ENCODE measurements at regions not wholly inside any gene's neighbourhood (a gene's known extent, or its start where the extent isn't known, plus 50 kb on each side); places are given as distances from the start of the nearest gene placed in this dataset.

DNA sequence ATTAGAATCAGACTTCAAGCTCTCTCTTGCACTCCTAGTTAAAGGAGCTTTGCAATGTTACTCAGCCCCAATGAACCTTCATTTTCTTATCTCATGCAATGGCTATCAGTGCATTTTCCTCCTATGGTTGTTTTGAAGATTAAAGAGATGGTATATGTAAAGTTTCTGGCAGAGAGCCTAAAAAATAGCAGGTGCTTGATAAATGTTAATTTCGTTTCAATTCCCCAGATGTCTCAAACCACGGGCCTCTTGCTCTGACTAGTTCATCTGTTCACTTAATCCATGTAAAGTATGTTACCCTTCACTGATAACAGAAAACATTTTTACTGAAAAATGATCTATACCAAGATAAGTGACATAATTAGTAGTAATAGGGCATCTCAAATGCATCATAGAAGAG lies 735.4 kb upstream of the USP15 start:
- DNase-seq (ENCODE audit: low spot score in 2 of 2, unreplicated experiment in 2 of 2), result no peak
- H3K36me3 Mint-ChIP-seq, result no peaks in the 10 kb centered on the region
- H3K27me3 Mint-ChIP-seq (ENCODE audit: low read depth), result peaks cover 34% of the 10 kb centered on the region

DNA sequence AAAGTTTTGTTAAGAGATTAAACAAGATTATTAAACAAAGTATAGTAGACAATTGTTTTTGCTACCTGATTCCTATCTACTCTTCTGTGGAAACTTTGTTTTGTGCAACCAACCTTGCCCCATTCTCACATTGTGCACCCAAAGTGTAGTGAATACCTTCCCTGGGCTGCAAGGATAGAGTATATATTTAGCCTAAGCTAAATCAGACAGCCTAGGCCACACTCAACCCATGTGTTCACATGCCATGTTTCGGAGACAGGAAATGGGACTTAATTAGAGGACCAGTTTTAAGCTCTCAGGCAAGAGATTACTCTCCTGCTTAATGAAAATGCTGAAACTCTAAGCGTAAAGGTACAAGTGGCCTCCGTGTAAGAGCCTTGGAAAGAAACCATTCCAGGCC lies 734.9 kb upstream of the USP15 start:
- Mint-ChIP-seq H3K4me1 (peaks cover 22% of the 10 kb centered on the region), H3K36me3 (no peaks in the 10 kb centered on the region), H3K27me3 (ENCODE audit: low read depth) (peaks cover 37% of the 10 kb centered on the region), H3K27ac (no peak overlapping the region), H3K4me3 (no peak overlapping the region), H3K9me3 (peaks cover 5% of the 10 kb centered on the region)
- TF ChIP-seq, protein P1, sequence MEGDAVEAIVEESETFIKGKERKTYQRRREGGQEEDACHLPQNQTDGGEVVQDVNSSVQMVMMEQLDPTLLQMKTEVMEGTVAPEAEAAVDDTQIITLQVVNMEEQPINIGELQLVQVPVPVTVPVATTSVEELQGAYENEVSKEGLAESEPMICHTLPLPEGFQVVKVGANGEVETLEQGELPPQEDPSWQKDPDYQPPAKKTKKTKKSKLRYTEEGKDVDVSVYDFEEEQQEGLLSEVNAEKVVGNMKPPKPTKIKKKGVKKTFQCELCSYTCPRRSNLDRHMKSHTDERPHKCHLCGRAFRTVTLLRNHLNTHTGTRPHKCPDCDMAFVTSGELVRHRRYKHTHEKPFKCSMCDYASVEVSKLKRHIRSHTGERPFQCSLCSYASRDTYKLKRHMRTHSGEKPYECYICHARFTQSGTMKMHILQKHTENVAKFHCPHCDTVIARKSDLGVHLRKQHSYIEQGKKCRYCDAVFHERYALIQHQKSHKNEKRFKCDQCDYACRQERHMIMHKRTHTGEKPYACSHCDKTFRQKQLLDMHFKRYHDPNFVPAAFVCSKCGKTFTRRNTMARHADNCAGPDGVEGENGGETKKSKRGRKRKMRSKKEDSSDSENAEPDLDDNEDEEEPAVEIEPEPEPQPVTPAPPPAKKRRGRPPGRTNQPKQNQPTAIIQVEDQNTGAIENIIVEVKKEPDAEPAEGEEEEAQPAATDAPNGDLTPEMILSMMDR (IDR thresholded peaks at IDR 0.05; ENCODE audit: unreplicated experiment), result no peak
- no peak for DNase-seq (ENCODE audit: low spot score in 2 of 2, unreplicated experiment in 2 of 2)

More for the DNA sequence above, 735.4 kb upstream of the USP15 start:
- H3K9me3 Mint-ChIP-seq, result peaks cover 5% of the 10 kb centered on the region
- TF ChIP-seq, protein P1 (IDR thresholded peaks at IDR 0.05; ENCODE audit: unreplicated experiment), result no peak
- no peak overlapping the region for H3K4me3 Mint-ChIP-seq
- peaks cover 22% of the 10 kb centered on the region for H3K4me1 Mint-ChIP-seq
- H3K27ac Mint-ChIP-seq, result no peak overlapping the region

DNA sequence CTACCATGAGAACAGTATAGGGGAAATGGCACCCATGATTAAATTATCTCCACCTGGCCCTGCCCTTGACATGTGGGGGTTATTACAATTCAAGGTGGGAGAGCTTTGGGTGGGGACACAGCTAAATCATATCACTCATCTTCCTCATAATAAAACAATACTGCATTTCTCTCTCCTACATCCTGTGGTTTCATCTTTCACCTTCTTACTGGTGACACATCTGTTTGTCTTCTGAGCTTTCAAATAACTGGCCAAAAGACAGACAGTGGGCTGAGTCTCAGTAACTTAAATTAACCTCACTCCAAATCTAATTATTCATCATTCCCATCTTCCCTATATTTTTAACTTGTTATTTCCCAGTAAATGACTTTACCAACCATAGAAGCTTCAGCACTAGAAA lies 729.7 kb upstream of the USP15 start:
- Mint-ChIP-seq H3K9me3 (peaks cover 5% of the 10 kb centered on the region), H3K27me3 (ENCODE audit: low read depth) (peaks cover 24% of the 10 kb centered on the region), H3K27ac (no peak overlapping the region), H3K4me3 (no peak overlapping the region), H3K4me1 (peaks cover under 1% of the 10 kb centered on the region), H3K36me3 (no peaks in the 10 kb centered on the region)
- DNase-seq (ENCODE audit: low spot score in 2 of 2, unreplicated experiment in 2 of 2), result no peak
- TF ChIP-seq, protein P1 (IDR thresholded peaks at IDR 0.05; ENCODE audit: unreplicated experiment), result no peak

DNA sequence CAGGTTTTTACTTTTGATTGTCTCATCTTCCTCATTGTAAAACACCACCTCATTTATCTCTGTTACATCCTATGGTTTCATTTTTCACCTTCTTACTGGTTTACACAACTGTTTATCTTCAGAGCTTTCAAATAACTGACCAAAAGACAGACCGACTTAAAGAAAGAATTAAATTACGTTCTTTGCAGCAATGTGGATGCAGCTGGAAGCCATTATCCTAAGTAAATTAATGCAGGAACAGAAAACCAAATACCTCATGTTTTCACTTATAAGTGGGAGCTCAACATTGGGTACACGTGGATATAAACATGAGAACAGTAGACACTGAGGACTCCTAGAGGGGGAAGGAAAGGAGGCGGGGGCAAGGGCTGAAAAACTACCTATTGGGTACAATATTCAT lies 729.0 kb upstream of the USP15 start:
- TF ChIP-seq, protein P1 (IDR thresholded peaks at IDR 0.05; ENCODE audit: unreplicated experiment), result no peak
- DNase-seq (ENCODE audit: low spot score in 2 of 2, unreplicated experiment in 2 of 2), result no peak
- no peak overlapping the region for H3K27ac Mint-ChIP-seq
- H3K9me3 Mint-ChIP-seq, result peaks cover 5% of the 10 kb centered on the region
- H3K36me3 Mint-ChIP-seq, result no peaks in the 10 kb centered on the region
- peaks cover 24% of the 10 kb centered on the region for H3K27me3 Mint-ChIP-seq (ENCODE audit: low read depth)
- no peak overlapping the region for H3K4me3 Mint-ChIP-seq
- H3K4me1 Mint-ChIP-seq, result no peaks in the 10 kb centered on the region

DNA sequence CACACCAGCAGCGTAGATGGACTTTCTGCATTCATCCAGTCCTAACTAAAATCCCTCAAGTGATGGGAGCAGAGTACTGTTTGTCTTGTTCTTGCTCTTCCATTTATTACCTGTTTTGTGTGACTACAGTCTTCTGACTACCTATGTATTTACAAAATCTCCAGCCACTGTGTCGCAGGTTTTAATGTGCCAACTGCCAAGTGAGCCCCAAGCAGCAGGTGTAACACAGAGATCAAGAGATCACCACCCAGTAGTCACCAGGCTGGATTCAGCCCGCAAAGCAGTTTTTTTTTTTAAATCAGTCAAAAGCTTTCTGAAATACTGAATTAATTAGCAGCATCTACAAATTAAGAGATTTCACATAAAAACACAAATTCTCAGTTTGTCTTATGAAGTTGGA lies 724.1 kb upstream of the USP15 start:
- TF ChIP-seq, protein P1 (IDR thresholded peaks at IDR 0.05; ENCODE audit: unreplicated experiment), result no peak
- no peak overlapping the region for H3K4me3 Mint-ChIP-seq
- no peaks in the 10 kb centered on the region for H3K27me3 Mint-ChIP-seq (ENCODE audit: low read depth)
- no peak for DNase-seq (ENCODE audit: low spot score in 2 of 2, unreplicated experiment in 2 of 2)
- H3K36me3 Mint-ChIP-seq, result no peaks in the 10 kb centered on the region
- no peak overlapping the region for H3K27ac Mint-ChIP-seq
- no peaks in the 10 kb centered on the region for H3K4me1 Mint-ChIP-seq
- no peaks in the 10 kb centered on the region for H3K9me3 Mint-ChIP-seq

DNA sequence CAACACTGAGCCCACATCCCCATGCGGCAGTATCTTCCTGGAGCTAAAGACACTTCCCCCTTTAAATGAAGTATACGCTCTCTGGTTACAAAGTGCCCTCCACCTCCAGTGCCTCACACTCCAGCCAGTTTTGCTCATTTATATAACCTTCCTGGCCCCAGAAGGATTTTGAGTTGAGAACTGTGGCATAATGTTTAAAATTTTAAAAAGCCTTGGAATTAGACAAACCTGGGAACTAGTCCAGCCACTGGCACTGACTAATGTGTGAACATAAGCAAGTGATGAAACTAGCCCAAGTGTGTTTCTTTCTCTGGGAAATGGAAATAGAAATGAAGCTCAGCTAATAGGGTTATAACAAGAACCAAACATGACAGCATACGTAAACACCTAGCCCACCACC lies 723.7 kb upstream of the USP15 start:
- Mint-ChIP-seq H3K4me3 (no peak overlapping the region), H3K27me3 (ENCODE audit: low read depth) (no peaks in the 10 kb centered on the region), H3K4me1 (no peaks in the 10 kb centered on the region), H3K27ac (no peak overlapping the region), H3K9me3 (no peaks in the 10 kb centered on the region), H3K36me3 (no peaks in the 10 kb centered on the region)
- no peak for DNase-seq (ENCODE audit: low spot score in 2 of 2, unreplicated experiment in 2 of 2)
- TF ChIP-seq, protein P1 (IDR thresholded peaks at IDR 0.05; ENCODE audit: unreplicated experiment), result no peak
